Panc1 (cell line): ENCODE measurements at regions not wholly inside any gene's neighbourhood (a gene's known extent, or its start where the extent isn't known, plus 50 kb on each side); places are given as distances from the start of the nearest gene placed in this dataset.
"Not testable (repeated sequence)": the region's sequence is repeated elsewhere in the genome, so short reads cannot be mapped to it uniquely, and the experiment has no call there.

Source experiments
- ATAC-seq: fragments of 200-7000 bp; cut with Tn5 transposase; 2 replicates; pipeline ENCODE4 v1.9.1; 2020; ENCODE audit warnings: mild to moderate bottlenecking, moderate library complexity
- BruUV-seq: library from RNA; stranded (reverse); fragments of 400-500 nt; replicated peaks from 2 replicates; lab custom pipeline; 2021; lab: Mats Ljungman, UMichigan
- CTCF ChIA-PET: fragments of 300-600 bp; sonication (Branson Sonifier 250); formaldehyde crosslinking; loops from one replicate; lab custom pipeline; 2022; ENCODE audit warnings: antibody characterized with exemption; lab: Charles Lee
- POLR2A ChIA-PET: fragments of 300-600 bp; sonication (Branson Sonifier 250); formaldehyde crosslinking; loops from one replicate; lab custom pipeline; 2022; ENCODE audit warnings: antibody characterized with exemption; lab: Charles Lee
- DNase-seq: peaks from one replicate; pipeline ENCODE4 v3.0.0-alpha.2; 2010; ENCODE audit warnings: low read depth, low spot score
- H3K27ac ChIP-seq: 2 replicates; pipeline ENCODE4 v1.5.1; 2011; ENCODE audit warnings: mild to moderate bottlenecking, low read length, inconsistent platforms
- H3K27me3 ChIP-seq: fragments of 200-500 bp; sonication (Bioruptor generic); 2 replicates; pipeline ENCODE4 v1.6.0; 2014; ENCODE audit warnings: low read length, inconsistent platforms; ENCODE audit not compliant: control insufficient read depth, insufficient read depth
- H3K36me3 ChIP-seq: fragments of 200-500 bp; sonication (Bioruptor generic); 2 replicates; pipeline ENCODE4 v1.5.1; 2014; ENCODE audit warnings: inconsistent platforms, mild to moderate bottlenecking, low read length, moderate library complexity; ENCODE audit not compliant: control insufficient read depth, insufficient read depth
- H3K4me1 ChIP-seq: 2 replicates; pipeline ENCODE4 v1.5.1; 2011; ENCODE audit warnings: inconsistent platforms, mild to moderate bottlenecking, low read length, moderate library complexity; ENCODE audit not compliant: control insufficient read depth, insufficient read depth
- H3K4me3 ChIP-seq, 2 experiments: 2 replicates each; pipeline ENCODE4 v1.5.1; 2011 to 2012; ENCODE audit warnings: low read depth in 2 of 2, low read length in 2 of 2, mild to moderate bottlenecking in 2 of 2, inconsistent platforms in 1 of 2, moderate library complexity in 1 of 2
- H3K9me3 ChIP-seq: fragments of 200-500 bp; sonication (Bioruptor generic); 2 replicates; pipeline ENCODE4 v1.5.1; 2014; ENCODE audit warnings: low read depth, mild to moderate bottlenecking, inconsistent platforms, low read length, moderate library complexity; ENCODE audit not compliant: control insufficient read depth, insufficient read depth
- POLR2AphosphoS5 ChIP-seq: IDR thresholded peaks from 2 replicates; pipeline ENCODE4 v1.6.1; 2012; ENCODE audit warnings: mild to moderate bottlenecking, low read depth, low read length, moderate library complexity
- SIN3A ChIP-seq: IDR thresholded peaks from 2 replicates; pipeline ENCODE4 v1.6.1; 2012; ENCODE audit warnings: low read depth, mild to moderate bottlenecking, low read length, moderate library complexity, borderline replicate concordance; ENCODE audit not compliant: insufficient read depth
- TCF7L2 ChIP-seq: IDR thresholded peaks from 2 replicates; pipeline ENCODE4 v1.6.1; 2011; ENCODE audit warnings: mild to moderate bottlenecking, low read depth, low read length, inconsistent platforms
- in situ Hi-C: cut with HindIII; loops from 2 replicates; pipeline ENCODE4 v1.10.0; 2016; ENCODE audit warnings: low sequenced_read_pairs, low pct_unique_long_range_greater_than_20kb
- intact Hi-C: fragments of 100-400 bp; cut with micrococcal nuclease; formaldehyde crosslinking; loops from one replicate; pipeline ENCODE4 v1.10.0; 2022; ENCODE audit not compliant: unreplicated experiment
- TF ChIP-seq, protein P1 (sequence below): fragments of 450-650 bp; IDR thresholded peaks from 2 replicates; pipeline ENCODE4 v1.5.1; 2017; ENCODE audit warnings: mild to moderate bottlenecking
- TF ChIP-seq, protein P2 (sequence below), 2 experiments: IDR thresholded peaks; 2 replicates each; pipeline ENCODE4 v1.6.1; 2011 to 2012; ENCODE audit warnings: low read depth in 2 of 2, control low read depth in 1 of 2, low read length in 1 of 2, mild to moderate bottlenecking in 1 of 2, moderate library complexity in 1 of 2; ENCODE audit not compliant: insufficient read depth in 1 of 2

DNA sequence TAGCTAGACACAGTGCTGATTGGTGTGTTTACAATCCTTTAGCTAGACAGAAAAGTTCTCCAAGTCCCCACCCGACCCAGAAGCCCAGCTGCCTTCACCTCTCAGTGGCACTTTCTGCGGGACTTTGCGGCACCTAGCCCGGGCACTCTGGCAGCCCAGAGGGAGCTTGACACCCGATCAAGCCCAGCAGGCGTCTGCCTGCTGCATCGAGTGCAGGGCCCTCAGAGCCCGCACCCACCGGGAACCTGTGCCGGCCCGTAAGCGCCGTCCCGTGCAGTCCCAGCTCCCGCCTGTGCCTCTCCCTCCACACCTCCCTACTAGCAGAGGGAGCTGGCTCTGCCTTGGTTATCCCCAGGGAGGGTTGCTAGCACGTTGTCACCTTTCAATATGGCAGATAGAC is 631.0 kb upstream of the STXBP6 start:
- BruUV-seq: no TSS peak
- no peak for ATAC-seq
- Histone ChIP-seq H3K4me1 (no peaks in the 10 kb centered on the region), H3K27ac (no peak overlapping the region), H3K36me3 (no peaks in the 10 kb centered on the region), H3K27me3 (no peaks in the 10 kb centered on the region), H3K4me3 (no peak overlapping the region), H3K9me3 (no peaks in the 10 kb centered on the region)
- intact Hi-C loops (no loop called here), in situ Hi-C loops (no loop called here)
- ChIA-PET POLR2A (no interaction called here), CTCF (no interaction called here)
- TF ChIP-seq, protein P1, sequence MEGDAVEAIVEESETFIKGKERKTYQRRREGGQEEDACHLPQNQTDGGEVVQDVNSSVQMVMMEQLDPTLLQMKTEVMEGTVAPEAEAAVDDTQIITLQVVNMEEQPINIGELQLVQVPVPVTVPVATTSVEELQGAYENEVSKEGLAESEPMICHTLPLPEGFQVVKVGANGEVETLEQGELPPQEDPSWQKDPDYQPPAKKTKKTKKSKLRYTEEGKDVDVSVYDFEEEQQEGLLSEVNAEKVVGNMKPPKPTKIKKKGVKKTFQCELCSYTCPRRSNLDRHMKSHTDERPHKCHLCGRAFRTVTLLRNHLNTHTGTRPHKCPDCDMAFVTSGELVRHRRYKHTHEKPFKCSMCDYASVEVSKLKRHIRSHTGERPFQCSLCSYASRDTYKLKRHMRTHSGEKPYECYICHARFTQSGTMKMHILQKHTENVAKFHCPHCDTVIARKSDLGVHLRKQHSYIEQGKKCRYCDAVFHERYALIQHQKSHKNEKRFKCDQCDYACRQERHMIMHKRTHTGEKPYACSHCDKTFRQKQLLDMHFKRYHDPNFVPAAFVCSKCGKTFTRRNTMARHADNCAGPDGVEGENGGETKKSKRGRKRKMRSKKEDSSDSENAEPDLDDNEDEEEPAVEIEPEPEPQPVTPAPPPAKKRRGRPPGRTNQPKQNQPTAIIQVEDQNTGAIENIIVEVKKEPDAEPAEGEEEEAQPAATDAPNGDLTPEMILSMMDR: no peak
- DNase-seq: no peak

DNA sequence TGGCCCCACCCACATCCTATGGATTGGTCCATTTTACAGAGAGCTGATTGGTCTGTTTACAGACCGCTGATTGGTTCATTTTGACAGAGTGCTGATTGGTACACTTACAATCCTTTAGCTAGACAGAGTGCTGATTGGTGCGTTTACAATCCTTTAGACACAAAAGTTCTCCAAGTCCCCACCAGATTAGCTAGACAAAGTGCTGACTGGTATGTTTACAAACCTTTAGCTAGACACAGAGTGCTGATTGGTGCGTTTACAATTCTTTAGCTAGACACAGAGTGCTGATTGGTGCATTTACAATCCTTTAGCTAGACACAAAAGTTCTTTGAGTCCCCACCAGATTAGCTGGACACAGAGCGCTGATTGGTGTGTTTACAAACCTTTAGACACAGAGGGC is 630.6 kb upstream of the STXBP6 start:
- intact Hi-C loops, BruUV-seq, H3K4me1 ChIP-seq, DNase-seq, CTCF ChIA-PET, H3K27ac ChIP-seq, H3K4me3 ChIP-seq, in situ Hi-C loops, H3K36me3 ChIP-seq, H3K27me3 ChIP-seq, POLR2A ChIA-PET, ATAC-seq, H3K9me3 ChIP-seq: not testable (repeated sequence)

DNA sequence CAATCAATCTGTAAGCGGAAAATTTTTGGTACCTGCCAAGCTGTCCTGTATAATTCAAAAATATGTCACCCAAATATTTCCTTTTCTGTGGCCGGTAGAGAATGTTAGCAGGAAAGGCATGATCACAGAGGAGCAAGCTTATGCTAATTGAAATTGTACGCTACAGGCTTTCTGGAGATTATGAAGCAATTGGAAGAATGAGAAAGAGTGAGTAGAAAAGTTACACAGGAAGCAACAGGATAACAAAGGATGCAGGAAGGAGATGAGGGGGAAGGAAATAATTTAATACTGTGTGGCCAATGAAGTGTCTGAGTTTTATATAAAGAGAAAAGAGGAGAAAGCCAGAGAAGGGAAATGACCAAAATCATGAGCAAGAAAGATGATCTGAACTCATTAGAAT is 627.2 kb upstream of the STXBP6 start:
- in situ Hi-C loops: no loop called here
- ChIA-PET CTCF (no interaction called here), POLR2A (no interaction called here)
- H3K27me3 ChIP-seq: no peaks in the 10 kb centered on the region
- no peak overlapping the region for H3K27ac ChIP-seq
- H3K4me1 ChIP-seq: no peaks in the 10 kb centered on the region
- TF ChIP-seq POLR2AphosphoS5: no peak
- TF ChIP-seq, protein P1: no peak
- TF ChIP-seq, protein P2, sequence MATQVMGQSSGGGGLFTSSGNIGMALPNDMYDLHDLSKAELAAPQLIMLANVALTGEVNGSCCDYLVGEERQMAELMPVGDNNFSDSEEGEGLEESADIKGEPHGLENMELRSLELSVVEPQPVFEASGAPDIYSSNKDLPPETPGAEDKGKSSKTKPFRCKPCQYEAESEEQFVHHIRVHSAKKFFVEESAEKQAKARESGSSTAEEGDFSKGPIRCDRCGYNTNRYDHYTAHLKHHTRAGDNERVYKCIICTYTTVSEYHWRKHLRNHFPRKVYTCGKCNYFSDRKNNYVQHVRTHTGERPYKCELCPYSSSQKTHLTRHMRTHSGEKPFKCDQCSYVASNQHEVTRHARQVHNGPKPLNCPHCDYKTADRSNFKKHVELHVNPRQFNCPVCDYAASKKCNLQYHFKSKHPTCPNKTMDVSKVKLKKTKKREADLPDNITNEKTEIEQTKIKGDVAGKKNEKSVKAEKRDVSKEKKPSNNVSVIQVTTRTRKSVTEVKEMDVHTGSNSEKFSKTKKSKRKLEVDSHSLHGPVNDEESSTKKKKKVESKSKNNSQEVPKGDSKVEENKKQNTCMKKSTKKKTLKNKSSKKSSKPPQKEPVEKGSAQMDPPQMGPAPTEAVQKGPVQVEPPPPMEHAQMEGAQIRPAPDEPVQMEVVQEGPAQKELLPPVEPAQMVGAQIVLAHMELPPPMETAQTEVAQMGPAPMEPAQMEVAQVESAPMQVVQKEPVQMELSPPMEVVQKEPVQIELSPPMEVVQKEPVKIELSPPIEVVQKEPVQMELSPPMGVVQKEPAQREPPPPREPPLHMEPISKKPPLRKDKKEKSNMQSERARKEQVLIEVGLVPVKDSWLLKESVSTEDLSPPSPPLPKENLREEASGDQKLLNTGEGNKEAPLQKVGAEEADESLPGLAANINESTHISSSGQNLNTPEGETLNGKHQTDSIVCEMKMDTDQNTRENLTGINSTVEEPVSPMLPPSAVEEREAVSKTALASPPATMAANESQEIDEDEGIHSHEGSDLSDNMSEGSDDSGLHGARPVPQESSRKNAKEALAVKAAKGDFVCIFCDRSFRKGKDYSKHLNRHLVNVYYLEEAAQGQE (IDR thresholded peaks at IDR 0.05; ENCODE audit: insufficient read depth in 1 of 2, low read depth in 2 of 2, low read length in 1 of 2): no peak
- TF ChIP-seq SIN3A: no peak
- no peak for TF ChIP-seq TCF7L2
- H3K36me3 ChIP-seq: no peaks in the 10 kb centered on the region
- no peaks in the 10 kb centered on the region for H3K9me3 ChIP-seq
- no TSS peak for BruUV-seq
- intact Hi-C loops: no loop called here
- H3K4me3 ChIP-seq: no peak overlapping the region
- DNase-seq (no peak), ATAC-seq (no peak)
